ENCODE measurements at regions not wholly inside any gene's neighbourhood (a gene's known extent, or its start where the extent isn't known, plus 50 kb on each side); places are given as distances from the start of the nearest gene placed in this dataset.

DNA sequence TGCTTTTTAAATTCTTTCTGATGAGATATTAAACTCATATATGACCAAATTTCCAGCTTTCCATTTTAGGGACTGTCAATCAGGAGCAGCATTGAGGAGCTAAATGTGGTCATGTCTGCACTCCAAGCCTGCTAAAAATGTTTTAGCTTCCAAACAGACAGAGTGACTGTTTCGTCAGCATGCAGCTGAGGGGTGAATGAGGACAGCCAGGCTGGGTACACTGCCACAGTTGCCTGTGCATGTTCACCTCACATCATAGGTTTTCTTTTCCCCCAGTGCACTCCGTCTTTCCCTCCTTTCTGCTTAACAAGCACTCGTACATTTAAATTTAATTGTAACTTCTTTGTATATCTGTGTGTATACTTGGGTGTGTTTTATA, 138.1 kb downstream of the ARRDC3 start:
- TF ChIP-seq EZH2 (IDR thresholded peaks at IDR 0.05; ENCODE audit: low read depth, low read length, severe bottlenecking), result no peak
- no peak for TF ChIP-seq ZNF274 (IDR thresholded peaks at IDR 0.05; ENCODE audit: borderline replicate concordance, extremely low read depth, low read length)
- TF ChIP-seq POLR2A (IDR thresholded peaks at IDR 0.05; ENCODE audit: control extremely low read depth in 1 of 2, low read depth in 2 of 2, low read length in 2 of 2), result no peak
- TF ChIP-seq, protein P1, sequence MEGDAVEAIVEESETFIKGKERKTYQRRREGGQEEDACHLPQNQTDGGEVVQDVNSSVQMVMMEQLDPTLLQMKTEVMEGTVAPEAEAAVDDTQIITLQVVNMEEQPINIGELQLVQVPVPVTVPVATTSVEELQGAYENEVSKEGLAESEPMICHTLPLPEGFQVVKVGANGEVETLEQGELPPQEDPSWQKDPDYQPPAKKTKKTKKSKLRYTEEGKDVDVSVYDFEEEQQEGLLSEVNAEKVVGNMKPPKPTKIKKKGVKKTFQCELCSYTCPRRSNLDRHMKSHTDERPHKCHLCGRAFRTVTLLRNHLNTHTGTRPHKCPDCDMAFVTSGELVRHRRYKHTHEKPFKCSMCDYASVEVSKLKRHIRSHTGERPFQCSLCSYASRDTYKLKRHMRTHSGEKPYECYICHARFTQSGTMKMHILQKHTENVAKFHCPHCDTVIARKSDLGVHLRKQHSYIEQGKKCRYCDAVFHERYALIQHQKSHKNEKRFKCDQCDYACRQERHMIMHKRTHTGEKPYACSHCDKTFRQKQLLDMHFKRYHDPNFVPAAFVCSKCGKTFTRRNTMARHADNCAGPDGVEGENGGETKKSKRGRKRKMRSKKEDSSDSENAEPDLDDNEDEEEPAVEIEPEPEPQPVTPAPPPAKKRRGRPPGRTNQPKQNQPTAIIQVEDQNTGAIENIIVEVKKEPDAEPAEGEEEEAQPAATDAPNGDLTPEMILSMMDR (IDR thresholded peaks at IDR 0.05; ENCODE audit: control extremely low read depth in 1 of 3, insufficient read depth in 1 of 3, low read depth in 1 of 3, low read length in 3 of 3), result no peak
- no peak for TF ChIP-seq ATF3 (IDR thresholded peaks at IDR 0.05; ENCODE audit: insufficient read depth, low read depth, low read length)
- no peak for TF ChIP-seq TCF12 (IDR thresholded peaks at IDR 0.05; ENCODE audit: low read depth, low read length)
- no peak for TF ChIP-seq RAD21 (IDR thresholded peaks at IDR 0.05 in 1 of 2, conservative IDR thresholded peaks at IDR 0.05 in 1 of 2; ENCODE audit: low read depth in 2 of 2, low read length in 2 of 2)
- no peak for TF ChIP-seq POLR2AphosphoS5 (IDR thresholded peaks at IDR 0.05; ENCODE audit: low read depth, low read length)
- TF ChIP-seq, protein P2, sequence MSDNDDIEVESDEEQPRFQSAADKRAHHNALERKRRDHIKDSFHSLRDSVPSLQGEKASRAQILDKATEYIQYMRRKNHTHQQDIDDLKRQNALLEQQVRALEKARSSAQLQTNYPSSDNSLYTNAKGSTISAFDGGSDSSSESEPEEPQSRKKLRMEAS (IDR thresholded peaks at IDR 0.05), result no peak

Measured in H1 (cell line).